Fibroblast of upper back skin (primary cell): ENCODE measurements at regions not wholly inside any gene's neighbourhood (a gene's known extent, or its start where the extent isn't known, plus 50 kb on each side); places are given as distances from the start of the nearest gene placed in this dataset.
"Not testable (repeated sequence)": the region's sequence is repeated elsewhere in the genome, so short reads cannot be mapped to it uniquely, and the experiment has no call there.

Experiments used
- DNase-seq: peaks from one replicate; pipeline ENCODE4 v3.0.0-alpha.2; 2013

- DNase-seq = no peak
Measured at GRCh38 chr12:59517522-59517921, 78.3 kb upstream of the SLC16A7 start.

DNA sequence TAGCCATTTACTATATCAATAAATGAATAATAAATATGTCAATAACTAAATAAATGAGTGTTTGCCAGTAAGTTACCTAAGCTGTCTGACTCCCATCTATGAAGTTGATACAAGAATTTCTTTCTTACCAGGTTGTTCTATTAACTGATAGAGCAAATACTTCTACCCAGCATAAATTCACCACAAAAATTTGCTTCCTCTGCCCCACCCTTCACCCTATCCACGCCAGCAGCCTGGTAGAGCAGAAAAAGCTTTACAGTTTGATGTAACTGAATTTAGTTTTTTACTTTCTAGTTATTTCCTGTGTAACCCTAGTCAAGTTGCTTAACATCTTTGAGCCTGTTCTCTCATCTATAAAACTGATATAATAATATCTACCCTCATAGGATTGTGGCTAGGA, 94.9 kb upstream of the SLC16A7 start:
- no peak for DNase-seq

DNA sequence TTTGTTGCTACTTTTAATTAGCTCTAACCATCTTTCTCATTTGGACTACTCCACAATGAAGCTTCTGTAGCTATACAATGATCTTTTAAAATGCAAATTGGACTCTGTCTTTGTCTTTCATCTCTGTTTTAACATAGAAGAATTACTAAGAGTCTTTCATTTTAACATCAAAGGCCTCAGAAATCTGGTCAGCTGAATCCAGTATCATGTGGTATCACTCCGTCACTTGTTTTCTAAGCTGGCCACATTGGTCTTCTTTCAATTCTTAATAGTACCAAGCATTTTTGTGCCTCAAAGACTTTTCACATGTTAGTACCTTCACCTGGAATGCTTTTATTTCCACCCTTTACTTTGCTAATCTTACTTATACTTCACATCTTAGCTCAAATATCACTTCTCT, 95.5 kb upstream of the SLC16A7 start:
- DNase-seq = no peak

GRCh38 chr12:59499774-59500173, 96.1 kb upstream of the SLC16A7 start:
- no peak for DNase-seq

GRCh38 chr12:59494617-59495016, 101.2 kb upstream of the SLC16A7 start:
- DNase-seq = no peak

DNA sequence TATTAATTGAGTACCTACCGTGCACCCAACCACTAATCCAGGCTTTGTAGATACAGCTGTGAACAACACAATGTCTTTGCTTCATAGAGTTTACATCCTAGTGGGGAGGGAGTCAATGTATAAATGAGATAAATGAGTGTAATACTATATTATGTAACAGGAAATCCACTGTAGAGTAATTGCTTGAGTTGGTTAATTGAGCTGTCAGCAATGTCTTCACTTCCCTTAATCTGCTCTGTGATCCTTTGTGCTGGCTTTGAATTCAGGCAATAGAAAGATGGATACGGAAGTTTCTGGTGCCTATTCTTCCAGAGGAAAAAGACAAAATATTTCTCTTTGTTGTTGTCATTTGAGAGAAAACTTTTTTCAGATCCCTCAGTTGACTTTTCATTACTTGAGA, 104.0 kb upstream of the SLC16A7 start:
- no peak for DNase-seq

GRCh38 chr12:59486827-59487226, 109.0 kb upstream of the SLC16A7 start:
- DNase-seq = peak; percentile 28

GRCh38 chr12:59484575-59484974, 111.3 kb upstream of the SLC16A7 start:
- DNase-seq = no peak

DNA sequence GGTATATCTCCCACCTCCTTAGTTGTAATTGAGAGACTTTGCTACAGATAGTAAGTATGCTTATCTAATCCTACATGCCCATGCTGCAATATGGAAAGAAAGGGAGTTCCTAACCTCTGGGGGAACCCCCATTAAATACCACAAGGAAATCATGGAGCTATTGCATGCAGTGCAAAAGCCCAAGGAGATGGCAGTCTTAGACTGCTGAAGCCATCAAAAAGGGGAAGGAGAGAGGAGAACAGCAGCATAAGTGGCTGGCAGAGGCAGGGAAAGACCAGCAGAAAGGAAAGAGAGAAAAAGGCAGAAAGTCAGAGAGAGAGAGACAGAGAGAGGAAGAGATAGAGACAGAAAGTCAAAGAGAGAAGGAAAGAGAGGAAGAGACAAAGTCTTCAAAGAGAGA, 121.6 kb upstream of the SLC16A7 start:
- not testable (repeated sequence) for DNase-seq

DNA sequence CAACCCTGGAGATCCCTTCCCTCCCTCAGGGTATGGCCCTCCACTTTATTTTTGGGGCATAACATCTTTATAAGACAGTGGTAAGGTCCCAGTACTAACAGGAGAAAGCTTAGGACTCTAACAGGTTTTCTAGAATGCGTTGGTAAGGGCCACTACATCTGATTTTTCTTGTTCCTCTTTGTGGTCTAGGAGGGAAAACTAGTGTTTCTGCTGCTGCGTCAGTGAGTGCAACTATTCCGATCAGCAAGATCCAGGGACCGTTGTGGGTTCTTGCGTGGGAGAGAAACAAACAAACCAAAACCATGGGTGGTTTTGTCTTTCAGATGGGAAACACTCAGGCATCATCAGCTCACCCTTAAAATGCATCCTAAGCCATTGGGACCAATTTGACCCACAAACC, 123.6 kb upstream of the SLC16A7 start:
- DNase-seq = no peak

DNA sequence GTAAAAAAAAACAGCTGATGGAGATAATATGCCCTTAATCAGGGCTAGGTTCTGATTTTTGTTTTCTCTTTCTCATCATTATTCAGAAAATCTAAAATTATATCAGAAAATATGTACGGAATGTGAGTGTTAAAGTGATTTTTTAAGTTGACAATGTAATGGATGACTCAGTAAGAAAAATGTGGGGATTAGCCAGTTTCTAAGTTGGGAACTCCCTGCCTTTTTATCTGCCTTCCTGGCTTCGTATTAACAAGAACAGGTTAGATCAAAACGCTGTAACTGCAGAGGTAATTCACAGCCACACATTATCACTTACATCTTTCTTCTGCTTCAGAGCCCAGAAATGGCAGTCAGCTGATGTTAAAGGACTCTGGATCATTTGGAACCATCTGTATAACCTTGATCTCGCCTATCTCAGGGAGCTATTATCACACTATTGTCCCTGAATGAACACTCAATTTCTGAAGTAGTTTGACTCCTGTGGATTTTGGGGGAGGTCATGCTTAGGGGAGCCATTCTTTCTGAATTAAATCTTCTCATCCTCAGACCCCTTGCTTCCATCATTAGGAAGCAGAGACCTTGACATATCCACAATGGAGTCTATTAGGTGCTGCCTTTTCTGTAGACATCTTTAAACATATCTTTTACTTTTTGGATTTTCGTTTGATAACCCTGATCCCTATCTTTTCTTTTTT, 135.7 kb upstream of the SLC16A7 start:
- DNase-seq = peak; percentile 69

- peak; percentile 79 for DNase-seq
Measured at GRCh38 chr12:59453475-59453874, 142.4 kb upstream of the SLC16A7 start.

DNA sequence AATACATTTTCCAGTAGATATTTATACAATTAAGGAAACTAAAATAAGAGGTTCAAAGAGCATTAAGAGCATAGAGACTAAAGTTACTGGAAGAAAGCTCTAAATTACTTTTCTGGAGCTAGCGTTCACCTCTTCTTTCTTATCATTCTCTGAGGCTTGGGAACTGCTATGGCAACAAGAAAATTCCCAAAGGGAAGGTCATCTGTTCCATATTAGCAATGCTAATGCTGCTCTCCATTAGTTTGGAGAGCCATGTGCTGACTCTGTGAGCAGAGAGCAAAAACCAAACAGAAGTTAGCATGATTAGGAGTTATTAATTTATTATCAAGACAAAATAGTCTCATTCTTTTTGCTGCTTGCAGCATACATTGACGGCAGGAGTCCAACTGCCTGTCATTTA, 143.1 kb upstream of the SLC16A7 start:
- DNase-seq = peak; percentile 78

DNA sequence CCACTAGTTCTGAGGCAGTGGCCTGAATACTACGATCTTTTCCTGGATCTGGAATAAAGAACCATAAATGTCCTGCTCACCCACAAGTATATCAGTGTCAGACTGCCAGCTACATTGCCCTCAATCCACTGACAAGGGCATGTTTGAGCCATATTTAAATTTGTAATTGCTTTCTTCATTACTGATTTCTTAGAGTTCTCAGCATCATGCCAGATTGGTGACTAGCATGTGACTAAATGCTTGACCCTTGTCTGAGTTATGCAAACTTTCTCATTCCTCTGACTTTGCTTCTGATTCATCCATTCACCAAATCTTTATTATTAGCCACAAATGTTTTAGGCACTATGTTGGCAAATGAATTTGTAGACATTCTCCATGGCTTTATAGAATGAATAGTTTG, 143.6 kb upstream of the SLC16A7 start:
- DNase-seq = peak; percentile 90

DNA sequence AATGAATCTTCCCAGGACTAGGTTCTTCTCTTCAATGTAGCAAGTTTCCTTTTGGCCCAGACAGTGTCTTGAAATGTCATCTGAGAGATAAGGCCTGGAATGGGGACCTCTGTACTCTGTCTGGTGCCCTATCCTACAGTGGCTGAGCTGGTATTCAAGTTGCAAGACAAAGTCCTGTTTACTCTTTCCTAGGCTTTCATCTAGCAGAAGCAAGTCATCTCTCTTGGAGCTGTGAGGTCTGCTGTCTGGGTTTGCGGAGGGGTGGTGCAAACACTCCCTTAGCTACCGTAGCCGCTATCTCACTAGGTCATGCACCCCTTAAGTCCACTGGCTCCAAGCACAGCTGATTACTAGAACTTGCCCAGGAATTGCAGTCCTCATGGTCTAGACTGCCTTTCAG, 149.7 kb upstream of the SLC16A7 start:
- no peak for DNase-seq

DNA sequence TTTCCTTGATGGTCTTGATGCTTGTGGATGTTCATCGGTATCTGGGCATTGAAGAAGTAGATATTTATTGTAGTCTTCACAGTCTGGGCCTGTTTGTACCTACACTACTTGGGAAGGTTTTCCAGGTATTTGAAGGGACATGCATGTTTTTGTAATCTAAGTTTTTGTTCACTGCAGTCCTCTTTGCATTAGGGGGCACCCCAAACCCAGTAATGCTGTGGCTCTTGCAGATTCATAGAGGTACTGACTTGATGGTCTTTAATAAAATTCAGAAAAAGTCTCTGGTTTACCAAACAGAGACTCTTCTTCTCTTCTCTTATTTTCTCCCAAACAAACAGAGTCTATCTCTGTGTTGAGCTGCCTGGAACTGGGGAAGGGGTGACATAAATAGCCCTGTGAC, 150.9 kb upstream of the SLC16A7 start:
- DNase-seq = peak; percentile 43

- no peak for DNase-seq
Measured at GRCh38 chr12:59432057-59432456, 163.8 kb upstream of the SLC16A7 start.

DNA sequence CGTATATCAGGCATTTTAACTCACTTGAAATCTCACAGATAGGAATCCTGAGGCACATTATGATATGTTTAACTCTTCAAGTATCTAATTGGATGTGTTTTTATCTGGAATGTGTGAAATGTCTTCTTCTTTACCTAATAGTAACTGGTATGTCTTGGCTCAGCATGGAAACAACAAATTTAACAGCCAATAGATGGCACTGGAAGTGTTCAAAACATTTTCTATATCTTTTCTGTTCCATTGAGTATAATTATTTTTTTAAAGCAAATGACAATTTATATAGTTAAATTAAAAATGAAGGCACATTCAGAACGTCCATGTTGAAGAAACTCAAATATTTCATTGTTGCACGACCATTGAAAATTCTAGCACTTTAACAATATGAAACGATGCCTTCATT, 164.6 kb upstream of the SLC16A7 start:
- DNase-seq = peak; percentile 36

- peak; percentile 29 for DNase-seq
Measured at GRCh38 chr12:59429766-59430165, 166.1 kb upstream of the SLC16A7 start.

GRCh38 chr12:59425798-59426197, 170.0 kb upstream of the SLC16A7 start:
- peak; percentile 91 for DNase-seq

- DNase-seq = not testable (repeated sequence)
Measured at GRCh38 chr12:59424666-59425065, 171.2 kb upstream of the SLC16A7 start.

DNA sequence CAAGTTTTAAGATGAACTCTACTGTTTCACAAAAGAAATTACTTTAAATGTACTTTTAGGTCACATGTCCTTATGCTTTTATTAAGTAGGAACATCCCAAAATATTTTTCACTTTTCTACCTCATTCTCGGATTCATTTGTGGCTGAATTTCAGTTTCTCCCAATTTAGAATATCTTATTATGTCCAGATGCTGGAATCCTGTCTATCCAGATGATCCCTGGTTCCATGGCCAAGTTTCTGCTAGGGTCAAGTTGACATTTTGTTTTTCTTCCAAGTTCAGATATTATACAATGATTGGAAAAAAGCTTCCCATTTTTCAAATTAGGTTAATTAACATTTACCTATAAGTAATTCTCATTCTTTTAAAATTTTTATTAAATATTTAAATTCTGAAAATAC, 181.8 kb upstream of the SLC16A7 start:
- no peak for DNase-seq

- peak; percentile 68 for DNase-seq
Measured at GRCh38 chr12:59408431-59408830, 187.4 kb upstream of the SLC16A7 start.

- DNase-seq = no peak
Measured at GRCh38 chr12:59407799-59408198, 188.0 kb upstream of the SLC16A7 start.

DNA sequence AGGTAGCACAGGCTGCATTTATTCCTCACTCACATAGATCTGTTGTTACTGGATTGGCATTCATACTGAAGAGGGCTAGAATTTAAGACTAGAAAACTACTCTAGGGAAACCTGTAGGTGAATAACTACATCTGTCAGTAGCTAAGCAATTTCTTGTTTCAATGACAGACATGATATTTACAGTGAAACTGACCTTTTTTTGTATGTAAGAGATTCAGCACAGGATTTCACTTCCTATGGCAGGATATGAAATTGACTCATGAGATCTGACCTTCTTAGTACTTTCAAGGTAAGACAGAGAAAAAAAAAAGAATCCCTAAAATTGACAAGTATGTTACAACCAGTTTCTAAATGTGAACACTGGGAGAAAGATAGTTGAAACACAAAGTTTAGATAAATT, 189.8 kb upstream of the SLC16A7 start:
- DNase-seq = no peak
